IMR-90 (cell line): ENCODE measurements at regions not wholly inside any gene's neighbourhood (a gene's known extent, or its start where the extent isn't known, plus 50 kb on each side); places are given as distances from the start of the nearest gene placed in this dataset.

ENCODE experiments used
- ATAC-seq: fragments of 200-7000 bp; cut with Tn5 transposase; 2 replicates; pipeline ENCODE4 v1.9.1; 2020; ENCODE audit warnings: low read depth, mild to moderate bottlenecking, moderate library complexity
- BruUV-seq: library from RNA; stranded (reverse); fragments of 400-500 nt; replicated peaks from 2 replicates; lab custom pipeline; 2021; lab: Mats Ljungman, UMichigan
- CTCF ChIA-PET: fragments of 300-600 bp; formaldehyde crosslinking; extraction: SDS; loops from one replicate; lab custom pipeline; 2021; ENCODE audit warnings: antibody characterized with exemption; lab: Yijun Ruan, JAX
- POLR2A ChIA-PET: fragments of 300-600 bp; sonication (Branson Sonifier 250); formaldehyde crosslinking; loops from one replicate; lab custom pipeline; 2022; ENCODE audit warnings: antibody characterized with exemption; ENCODE audit not compliant: unreplicated experiment; lab: Charles Lee
- DNase-seq: peaks from one replicate; pipeline ENCODE4 v3.0.0; 2013
- H2AFZ ChIP-seq: replicated peaks from 2 replicates; pipeline ENCODE3; 2013; ENCODE audit warnings: low read length, mild to moderate bottlenecking; ENCODE audit not compliant: poor library complexity
- H2AK5ac ChIP-seq: 2 replicates; pipeline ENCODE4 v1.6.1; 2013; ENCODE audit warnings: low read depth, low read length, inconsistent platforms
- H2AK9ac ChIP-seq: replicated peaks from 2 replicates; pipeline ENCODE3; 2013; ENCODE audit warnings: mild to moderate bottlenecking, low read depth, low read length, moderate library complexity; ENCODE audit not compliant: poor library complexity
- H2BK120ac ChIP-seq: 2 replicates; pipeline ENCODE4 v1.6.1; 2013; ENCODE audit warnings: low read depth, low read length, inconsistent platforms
- H2BK15ac ChIP-seq: 3 replicates; pipeline ENCODE4 v1.6.1; 2013; ENCODE audit warnings: low read depth, low read length, inconsistent platforms
- H2BK20ac ChIP-seq: 2 replicates; pipeline ENCODE4 v1.6.1; 2013; ENCODE audit warnings: low read depth, mild to moderate bottlenecking, inconsistent platforms, low read length, moderate library complexity
- H2BK5ac ChIP-seq: 2 replicates; pipeline ENCODE4 v1.6.1; 2013; ENCODE audit warnings: mild to moderate bottlenecking, low read depth, low read length, inconsistent platforms; ENCODE audit not compliant: poor library complexity, severe bottlenecking
- H3K14ac ChIP-seq: replicated peaks from 2 replicates; pipeline ENCODE4 v1.6.1; 2013; ENCODE audit warnings: low read depth, low read length, inconsistent platforms
- H3K18ac ChIP-seq: 2 replicates; pipeline ENCODE4 v1.6.1; 2013; ENCODE audit warnings: low read depth, low read length, control low read depth
- H3K23ac ChIP-seq: 2 replicates; pipeline ENCODE4 v1.6.1; 2013; ENCODE audit warnings: low read depth, low read length, inconsistent platforms
- H3K27ac ChIP-seq: 2 replicates; pipeline ENCODE4 v1.5.1; 2013; ENCODE audit warnings: mild to moderate bottlenecking, control low read depth, low read length; ENCODE audit not compliant: insufficient read depth
- H3K27me3 ChIP-seq: 2 replicates; pipeline ENCODE4 v1.6.1; 2013; ENCODE audit warnings: low read length; ENCODE audit not compliant: control insufficient read depth, insufficient read depth
- H3K36me3 ChIP-seq: 2 replicates; pipeline ENCODE4 v1.6.1; 2013; ENCODE audit warnings: low read length, mixed read lengths; ENCODE audit not compliant: control insufficient read depth, insufficient read depth
- H3K4ac ChIP-seq: 2 replicates; pipeline ENCODE4 v1.6.1; 2013; ENCODE audit warnings: low read depth, low read length, inconsistent platforms
- H3K4me1 ChIP-seq: 2 replicates; pipeline ENCODE4 v1.6.1; 2013; ENCODE audit warnings: low read length, mixed read lengths; ENCODE audit not compliant: control insufficient read depth, insufficient read depth
- H3K4me2 ChIP-seq: 2 replicates; pipeline ENCODE4 v1.6.1; 2013; ENCODE audit warnings: low read depth, mild to moderate bottlenecking, control low read depth, low read length, moderate library complexity
- H3K4me3 ChIP-seq: 2 replicates; pipeline ENCODE4 v1.5.1; 2013; ENCODE audit warnings: low read depth, mild to moderate bottlenecking, control low read depth, low read length, moderate library complexity; ENCODE audit not compliant: insufficient read depth
- H3K56ac ChIP-seq: 2 replicates; pipeline ENCODE4 v1.6.1; 2013; ENCODE audit warnings: low read length, inconsistent platforms; ENCODE audit not compliant: insufficient read depth; ENCODE audit errors: extremely low read depth
- H3K79me1 ChIP-seq, 2 experiments: 2 replicates each; pipeline ENCODE4 v1.6.1; 2013; ENCODE audit warnings: low read length in 2 of 2, inconsistent platforms in 1 of 2, low read depth in 1 of 2
- H3K9ac ChIP-seq: 2 replicates; pipeline ENCODE4 v1.6.1; 2013; ENCODE audit warnings: low read depth, low read length, control low read depth
- H3K9me1 ChIP-seq: 2 replicates; pipeline ENCODE4 v1.6.1; 2013; ENCODE audit warnings: low read length, inconsistent platforms; ENCODE audit not compliant: insufficient read depth
- H3K9me3 ChIP-seq: 2 replicates; pipeline ENCODE4 v1.6.1; 2013; ENCODE audit warnings: low read length; ENCODE audit not compliant: control insufficient read depth, insufficient read depth
- H4K20me1 ChIP-seq: 2 replicates; pipeline ENCODE4 v1.6.1; 2013; ENCODE audit warnings: low read length, inconsistent platforms; ENCODE audit not compliant: insufficient read depth
- H4K5ac ChIP-seq: 2 replicates; pipeline ENCODE4 v1.6.1; 2013; ENCODE audit warnings: mild to moderate bottlenecking, low read depth, low read length, control low read depth
- H4K8ac ChIP-seq, 2 experiments: 2 replicates each; pipeline ENCODE4 v1.6.1; 2013; ENCODE audit warnings: low read depth in 2 of 2, low read length in 2 of 2, control low read depth in 1 of 2, inconsistent platforms in 1 of 2
- H4K91ac ChIP-seq: 2 replicates; pipeline ENCODE4 v1.6.1; 2013; ENCODE audit warnings: low read depth, low read length, inconsistent platforms; ENCODE audit not compliant: insufficient read depth
- CHD1 ChIP-seq: IDR thresholded peaks from 2 replicates; pipeline ENCODE4 v1.6.1; 2012; ENCODE audit warnings: low read depth, low read length, improper control_type of control experiment
- ELK1 ChIP-seq: fragments of 150-350 bp; IDR thresholded peaks from 2 replicates; pipeline ENCODE4 v1.6.1; 2016; ENCODE audit warnings: low read depth, mild to moderate bottlenecking, low read length, moderate library complexity, borderline replicate concordance
- FOS ChIP-seq: fragments of 150-350 bp; IDR thresholded peaks from 2 replicates; pipeline ENCODE4 v1.6.1; 2016; ENCODE audit warnings: low read depth, low read length
- RFX5 ChIP-seq: IDR thresholded peaks from 2 replicates; pipeline ENCODE4 v1.8.0; 2012; ENCODE audit warnings: low read depth, mild to moderate bottlenecking, low read length, moderate library complexity
- dilution Hi-C: fragments of 300-500 bp; cut with HindIII; formaldehyde crosslinking; loops from one replicate; pipeline ENCODE4 v1.14.3; 2018; ENCODE audit warnings: low sequenced_read_pairs; ENCODE audit not compliant: unreplicated experiment
- in situ Hi-C: fragments of 300-500 bp; cut with MboI; formaldehyde crosslinking; loops from 3 replicates; pipeline ENCODE4 v1.14.3; 2019; ENCODE audit warnings: low sequenced_read_pairs, inconsistent platforms, mixed read lengths
- intact Hi-C: fragments of 100-400 bp; cut with micrococcal nuclease; formaldehyde crosslinking; loops from 2 replicates; pipeline ENCODE4 v1.10.0; 2022

DNA sequence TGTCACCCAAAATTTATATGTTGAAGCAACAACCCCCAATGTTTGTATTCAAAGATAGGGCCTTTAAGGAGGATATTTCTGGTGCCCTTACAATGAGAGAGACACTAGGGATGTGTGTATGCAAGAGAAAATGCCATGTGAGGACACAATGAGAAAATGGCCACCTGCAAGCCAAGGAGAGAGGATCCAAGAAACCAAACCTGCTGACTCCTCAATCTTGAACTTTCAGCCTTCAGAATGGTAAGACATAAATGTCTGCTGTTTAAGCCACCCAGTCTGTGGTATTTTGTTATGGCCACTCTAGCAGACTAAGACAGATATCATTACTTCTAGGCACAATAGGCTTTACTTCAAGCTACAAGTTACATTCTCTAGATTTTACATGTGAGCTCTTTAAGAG, 1145.1 kb upstream of the MAP3K7 start:
- no peak for DNase-seq
- Histone ChIP-seq H3K4ac (no peak overlapping the region), H2BK120ac (no peak overlapping the region), H2AK9ac (no peak overlapping the region), H3K9me1 (no peaks in the 10 kb centered on the region), H3K14ac (no peak overlapping the region), H3K4me3 (no peak overlapping the region), H3K18ac (no peak overlapping the region), H2BK5ac (no peak overlapping the region), H3K9ac (no peak overlapping the region), H3K4me1 (no peaks in the 10 kb centered on the region), H2AK5ac (no peak overlapping the region), H3K36me3 (no peaks in the 10 kb centered on the region), H3K4me2 (no peak overlapping the region), H2AFZ (no peak overlapping the region), H2BK20ac (no peak overlapping the region), H3K56ac (no peak overlapping the region), H4K20me1 (no peaks in the 10 kb centered on the region), H4K91ac (no peak overlapping the region), H4K5ac (no peak overlapping the region), H3K23ac (no peak overlapping the region), H3K27me3 (no peaks in the 10 kb centered on the region), H4K8ac (no peak overlapping the region), H3K9me3 (no peaks in the 10 kb centered on the region), H2BK15ac (no peak overlapping the region), H3K79me1 (no peaks in the 10 kb centered on the region), H3K27ac (no peak overlapping the region)
- in situ Hi-C loops (no loop called here), intact Hi-C loops (no loop called here), dilution Hi-C loops (no loop called here)
- ChIA-PET POLR2A (no interaction called here), CTCF (no interaction called here)
- TF ChIP-seq ELK1 (no peak), CHD1 (no peak), FOS (no peak), RFX5 (no peak)
- no TSS peak for BruUV-seq
- ATAC-seq = no peak
